ENCODE measurements at regions not wholly inside any gene's neighbourhood (a gene's known extent, or its start where the extent isn't known, plus 50 kb on each side); places are given as distances from the start of the nearest gene placed in this dataset.

GRCh38 chr10:78964274-78964951 lies 104.4 kb upstream of the ZMIZ1 start:
- TF ChIP-seq EZH2 (IDR thresholded peaks at IDR 0.05; ENCODE audit: borderline replicate concordance, low read length): no peak
- no peak for TF ChIP-seq CTCF (IDR thresholded peaks at IDR 0.05; ENCODE audit: low read length)
